HepG2 (cell line): ENCODE measurements at regions not wholly inside any gene's neighbourhood (a gene's known extent, or its start where the extent isn't known, plus 50 kb on each side); places are given as distances from the start of the nearest gene placed in this dataset.

Experiments used
- ATAC-seq: fragments of 200-7000 bp; cut with Tn5 transposase; 3 replicates; pipeline ENCODE4 v1.9.1; 2020; ENCODE audit warnings: mild to moderate bottlenecking, moderate library complexity
- BruUV-seq: library from RNA; stranded (reverse); fragments of 400-500 nt; replicated peaks from 2 replicates; lab custom pipeline; 2021; lab: Mats Ljungman, UMichigan
- CTCF ChIA-PET: fragments of 300-600 bp; formaldehyde crosslinking; extraction: SDS; loops from one replicate; lab custom pipeline; 2021; ENCODE audit warnings: low total read pairs, inconsistent platforms, low intra/inter-chr PET ratio; lab: Yijun Ruan, JAX
- POLR2A ChIA-PET: fragments of 350-600 bp; sonication (Branson Sonifier 250); formaldehyde crosslinking; loops from one replicate; lab custom pipeline; 2020; ENCODE audit warnings: antibody characterized with exemption, inconsistent platforms; lab: Yijun Ruan, JAX
- DNase-seq: peaks from one replicate; pipeline ENCODE4 v3.0.0-alpha.2; 2015; ENCODE audit warnings: low spot score
- FAIRE-seq: peaks from 3 replicates; lab custom pipeline; 2011; peaks lifted over from hg19 to GRCh38; lab: Jason Lieb, UNC
- H2AFZ ChIP-seq: one replicate; pipeline ENCODE4 v1.6.1; 2011; ENCODE audit warnings: low read length, inconsistent platforms
- H3K27ac ChIP-seq: fragments of 300-600 bp; 3 replicates; pipeline ENCODE4 v1.8.0; 2011; ENCODE audit warnings: mixed run types, mild to moderate bottlenecking, mixed read lengths, low read length, inconsistent platforms; ENCODE audit not compliant: insufficient read depth; ENCODE audit errors: extremely low read length
- H3K27me3 ChIP-seq, 2 experiments: fragments of 200-600 bp in 1 of 2; 2 replicates in 1 of 2; 3 replicates in 1 of 2; pipeline versions ENCODE4 v1.6.0 to v1.8.0; 2011; ENCODE audit warnings: low read length in 2 of 2, mild to moderate bottlenecking in 2 of 2, moderate library complexity in 2 of 2, inconsistent platforms in 1 of 2; ENCODE audit not compliant: insufficient read depth in 2 of 2, control insufficient read depth in 1 of 2
- H3K36me3 ChIP-seq, 2 experiments: fragments of 200-600 bp in 1 of 2; replicated peaks in 1 of 2; 2 replicates in 1 of 2; 3 replicates in 1 of 2; pipeline versions ENCODE4 v1.5.1 to v1.8.0; 2011; ENCODE audit warnings: low read length in 2 of 2, inconsistent platforms in 1 of 2; ENCODE audit not compliant: insufficient read depth in 2 of 2, control insufficient read depth in 1 of 2
- H3K4me1 ChIP-seq: 2 replicates; pipeline ENCODE4 v1.5.1; 2012; ENCODE audit warnings: low read length, inconsistent platforms; ENCODE audit not compliant: insufficient read depth
- H3K4me2 ChIP-seq: 2 replicates; pipeline ENCODE4 v1.6.0; 2011; ENCODE audit warnings: low read depth, low read length, inconsistent platforms
- H3K4me3 ChIP-seq, 3 experiments: fragments of 200-600 bp in 1 of 3; sonication (generic), shearing (Covaris generic) in 1 of 3; replicated peaks in 1 of 3; 2 replicates each; pipeline ENCODE4 v1.5.1; 2011 to 2016; ENCODE audit warnings: low read length in 3 of 3, inconsistent platforms in 2 of 3, low read depth in 2 of 3, mild to moderate bottlenecking in 2 of 3, control low read depth in 1 of 3, mixed read lengths in 1 of 3; ENCODE audit not compliant: insufficient read depth in 1 of 3
- H3K79me2 ChIP-seq: one replicate; pipeline ENCODE4 v1.6.1; 2011; ENCODE audit warnings: low read length, inconsistent platforms; ENCODE audit not compliant: insufficient read depth
- H3K9ac ChIP-seq: 2 replicates; pipeline ENCODE4 v1.6.0; 2011; ENCODE audit warnings: mild to moderate bottlenecking, low read depth, low read length, inconsistent platforms; ENCODE audit not compliant: insufficient read depth
- H3K9me3 ChIP-seq: 2 replicates; pipeline ENCODE4 v1.5.1; 2012; ENCODE audit warnings: mild to moderate bottlenecking, low read length
- H4K20me1 ChIP-seq: 2 replicates; pipeline ENCODE4 v1.6.0; 2011; ENCODE audit warnings: inconsistent platforms, mild to moderate bottlenecking, low read length, moderate library complexity; ENCODE audit not compliant: insufficient read depth
- HNRNPL ChIP-seq: fragments of 200-400 bp; formaldehyde crosslinking; IDR thresholded peaks from 2 replicates; pipeline ENCODE4 v1.6.1; 2017; ENCODE audit warnings: mild to moderate bottlenecking, low read depth, low read length
- SETDB1 ChIP-seq: sonication (generic); formaldehyde crosslinking; IDR thresholded peaks from 2 replicates; pipeline ENCODE4 v1.5.1; 2020; ENCODE audit warnings: missing genetic modification reagents, mild to moderate bottlenecking, borderline replicate concordance
- TERF1 ChIP-seq: sonication (generic); formaldehyde crosslinking; IDR thresholded peaks from 2 replicates; pipeline ENCODE4 v1.8.0; 2022; ENCODE audit warnings: mild to moderate bottlenecking, missing genetic modification reagents, moderate library complexity
- ZNF143 ChIP-seq: sonication (generic); formaldehyde crosslinking; IDR thresholded peaks from 2 replicates; pipeline ENCODE4 v1.4.0; 2020; ENCODE audit warnings: missing genetic modification reagents
- ZNF230 ChIP-seq: sonication (generic); formaldehyde crosslinking; IDR thresholded peaks from 2 replicates; pipeline ENCODE4 v1.4.0; 2020; ENCODE audit warnings: mild to moderate bottlenecking, missing genetic modification reagents
- ZNF260 ChIP-seq: sonication (generic); formaldehyde crosslinking; IDR thresholded peaks from 2 replicates; pipeline ENCODE4 v1.4.0; 2020; ENCODE audit warnings: missing genetic modification reagents, low read depth, mild to moderate bottlenecking, borderline replicate concordance
- ZNF292 ChIP-seq: sonication (generic); formaldehyde crosslinking; IDR thresholded peaks from 2 replicates; pipeline ENCODE4 v1.8.1; 2022; ENCODE audit warnings: mild to moderate bottlenecking, low read depth, missing genetic modification reagents, borderline replicate concordance
- ZNF562 ChIP-seq: sonication (generic); formaldehyde crosslinking; IDR thresholded peaks from 2 replicates; pipeline ENCODE4 v1.8.0; 2022; ENCODE audit warnings: missing genetic modification reagents, borderline replicate concordance
- ZNF768 ChIP-seq: sonication (generic); formaldehyde crosslinking; IDR thresholded peaks from 2 replicates; pipeline ENCODE4 v1.4.0; 2020; ENCODE audit warnings: missing genetic modification reagents
- in situ Hi-C: cut with HindIII; loops from 2 replicates; pipeline ENCODE4 v1.10.0; 2017; ENCODE audit warnings: low pct_unique_long_range_greater_than_20kb; ENCODE audit not compliant: extremely low pct_ligation_motif_present
- intact Hi-C: fragments of 100-400 bp; cut with micrococcal nuclease; formaldehyde crosslinking; loops from one replicate; pipeline ENCODE4 v1.10.0; 2022; ENCODE audit not compliant: unreplicated experiment
- TF ChIP-seq, protein P1 (sequence below): IDR thresholded peaks from 2 replicates; pipeline ENCODE4 v1.6.1; 2016; ENCODE audit warnings: low read depth

GRCh38 chr1:217953922-217954321 lies 322.8 kb downstream of the SPATA17 start (continued):
- TF ChIP-seq TERF1, result no peak
- no peak for TF ChIP-seq ZNF768 (CRISPR knock-in tag)
- no peak for TF ChIP-seq ZNF292 (CRISPR knock-in tag)
- TF ChIP-seq, protein P1, sequence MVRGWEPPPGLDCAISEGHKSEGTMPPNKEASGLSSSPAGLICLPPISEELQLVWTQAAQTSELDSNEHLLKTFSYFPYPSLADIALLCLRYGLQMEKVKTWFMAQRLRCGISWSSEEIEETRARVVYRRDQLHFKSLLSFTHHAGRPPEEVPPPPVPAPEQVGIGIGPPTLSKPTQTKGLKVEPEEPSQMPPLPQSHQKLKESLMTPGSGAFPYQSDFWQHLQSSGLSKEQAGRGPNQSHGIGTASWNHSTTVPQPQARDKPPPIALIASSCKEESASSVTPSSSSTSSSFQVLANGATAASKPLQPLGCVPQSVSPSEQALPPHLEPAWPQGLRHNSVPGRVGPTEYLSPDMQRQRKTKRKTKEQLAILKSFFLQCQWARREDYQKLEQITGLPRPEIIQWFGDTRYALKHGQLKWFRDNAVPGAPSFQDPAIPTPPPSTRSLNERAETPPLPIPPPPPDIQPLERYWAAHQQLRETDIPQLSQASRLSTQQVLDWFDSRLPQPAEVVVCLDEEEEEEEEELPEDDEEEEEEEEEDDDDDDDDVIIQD (CRISPR knock-in tag), result no peak
- TF ChIP-seq ZNF562 (CRISPR knock-in tag), result no peak

GRCh38 chr1:217955723-217956122 lies 324.6 kb downstream of the SPATA17 start:
- H3K27me3 ChIP-seq, result no peaks in the 10 kb centered on the region
- no peaks in the 10 kb centered on the region for H3K79me2 ChIP-seq
- intact Hi-C loops (no loop called here), in situ Hi-C loops (no loop called here)
- H3K4me2 ChIP-seq, result no peak overlapping the region
- no peak overlapping the region for H2AFZ ChIP-seq
- H3K36me3 ChIP-seq, result no peaks in the 10 kb centered on the region
- FAIRE-seq, result no peak
- TF ChIP-seq HNRNPL (no peak), ZNF143 (no peak), SETDB1 (no peak), ZNF260 (CRISPR knock-in tag) (no peak), ZNF230 (CRISPR knock-in tag) (no peak)
- TF ChIP-seq, all 625 proteins: peak for 0
- ATAC-seq, result no peak
- CTCF ChIA-PET, result no interaction called here
- Histone ChIP-seq H3K9me3 (no peaks in the 10 kb centered on the region), H3K4me1 (no peaks in the 10 kb centered on the region), H3K9ac (no peak overlapping the region), H4K20me1 (no peaks in the 10 kb centered on the region), H3K27ac (no peak overlapping the region), H3K4me3 (no peak overlapping the region)
- POLR2A ChIA-PET, result no interaction called here
- no peak for DNase-seq
- no TSS peak for BruUV-seq
